NOMO-1 treated with dmso at 0.1 percent for 144 hours (cell line): ENCODE measurements at regions not wholly inside any gene's neighbourhood (a gene's known extent, or its start where the extent isn't known, plus 50 kb on each side); places are given as distances from the start of the nearest gene placed in this dataset.
"Not testable (repeated sequence)": the region's sequence is repeated elsewhere in the genome, so short reads cannot be mapped to it uniquely, and the experiment has no call there.

Source experiments
- DNase-seq: peaks from one replicate; lab custom pipeline; 2025; ENCODE audit not compliant: unreplicated experiment; lab: John Stamatoyannopoulos, UW

- DNase-seq: no peak
These were observed 1098.5 kb upstream of the LCORL start for GRCh38 chr4:19119904-19120560.

GRCh38 chr4:19117022-19117421 lies 1095.5 kb upstream of the LCORL start:
- DNase-seq: no peak

- DNase-seq: no peak
These were observed 1082.6 kb upstream of the LCORL start for GRCh38 chr4:19104176-19104575.

- no peak for DNase-seq
These were observed 1074.0 kb upstream of the LCORL start for GRCh38 chr4:19095491-19096046.

GRCh38 chr4:19093951-19094350 lies 1072.4 kb upstream of the LCORL start:
- DNase-seq: no peak

GRCh38 chr4:19092797-19093196 lies 1071.2 kb upstream of the LCORL start:
- no peak for DNase-seq

GRCh38 chr4:19074036-19074435 lies 1052.5 kb upstream of the LCORL start:
- no peak for DNase-seq

- no peak for DNase-seq
These were observed 1042.1 kb upstream of the LCORL start for GRCh38 chr4:19063662-19064061.

GRCh38 chr4:19054916-19055315 lies 1033.4 kb upstream of the LCORL start:
- DNase-seq: no peak

GRCh38 chr4:19051831-19052230 lies 1030.3 kb upstream of the LCORL start:
- no peak for DNase-seq

GRCh38 chr4:19047279-19047880 lies 1025.8 kb upstream of the LCORL start:
- no peak for DNase-seq

GRCh38 chr4:19039816-19040215 lies 1018.3 kb upstream of the LCORL start:
- no peak for DNase-seq

GRCh38 chr4:19038231-19038630 lies 1016.7 kb upstream of the LCORL start:
- no peak for DNase-seq

- DNase-seq: no peak
These were observed 1012.5 kb upstream of the LCORL start for GRCh38 chr4:19033816-19034733.

- DNase-seq: no peak
These were observed 1009.0 kb upstream of the LCORL start for GRCh38 chr4:19030536-19030935.

- DNase-seq: no peak
These were observed 1008.5 kb upstream of the LCORL start for GRCh38 chr4:19030048-19030447.

GRCh38 chr4:19026281-19026680 lies 1004.7 kb upstream of the LCORL start:
- DNase-seq: no peak

- no peak for DNase-seq
These were observed 1003.5 kb upstream of the LCORL start for GRCh38 chr4:19025031-19025430.

- no peak for DNase-seq
These were observed 1002.5 kb upstream of the LCORL start for GRCh38 chr4:19024047-19024446.

- no peak for DNase-seq
These were observed 1000.1 kb upstream of the LCORL start for GRCh38 chr4:19021617-19022016.

GRCh38 chr4:19016550-19016949 lies 995.0 kb upstream of the LCORL start:
- DNase-seq: not testable (repeated sequence)

- DNase-seq: no peak
These were observed 993.0 kb upstream of the LCORL start for GRCh38 chr4:19014594-19014993.
